Cerebellar nuclear complex (tissue), 1 donor: ENCODE measurements at regions not wholly inside any gene's neighbourhood (a gene's known extent, or its start where the extent isn't known, plus 50 kb on each side); places are given as distances from the start of the nearest gene placed in this dataset.
"Not testable (repeated sequence)": the region's sequence is repeated elsewhere in the genome, so short reads cannot be mapped to it uniquely, and the experiment has no call there.

Experiments used
- DNase-seq, 2 experiments: peaks; one replicate each; lab custom pipeline; 2025; lab: John Stamatoyannopoulos, UW

DNA sequence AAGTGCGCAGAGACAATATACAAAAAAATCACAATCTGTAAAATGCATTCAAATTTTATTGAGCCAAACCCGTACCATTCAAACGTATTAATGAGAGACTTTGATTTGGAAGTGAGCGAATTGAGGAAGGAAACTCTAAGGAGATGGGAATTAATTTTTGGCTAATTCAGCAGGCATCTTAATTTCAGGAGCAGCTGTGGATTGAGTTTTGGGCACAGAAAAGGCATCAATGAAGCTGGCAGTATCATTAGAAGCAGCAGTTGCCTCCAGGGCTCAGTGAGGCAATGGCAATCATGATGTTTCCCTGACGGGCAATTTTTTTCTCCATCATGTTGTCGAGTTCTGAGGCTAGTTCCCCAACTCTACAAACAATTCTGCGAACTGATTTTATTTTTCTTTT is 2041.6 kb downstream of the NCAM2 start:
- no peak for DNase-seq

GRCh38 chr21:23045955-23046354 is 2047.7 kb downstream of the NCAM2 start:
- no peak for DNase-seq

DNA sequence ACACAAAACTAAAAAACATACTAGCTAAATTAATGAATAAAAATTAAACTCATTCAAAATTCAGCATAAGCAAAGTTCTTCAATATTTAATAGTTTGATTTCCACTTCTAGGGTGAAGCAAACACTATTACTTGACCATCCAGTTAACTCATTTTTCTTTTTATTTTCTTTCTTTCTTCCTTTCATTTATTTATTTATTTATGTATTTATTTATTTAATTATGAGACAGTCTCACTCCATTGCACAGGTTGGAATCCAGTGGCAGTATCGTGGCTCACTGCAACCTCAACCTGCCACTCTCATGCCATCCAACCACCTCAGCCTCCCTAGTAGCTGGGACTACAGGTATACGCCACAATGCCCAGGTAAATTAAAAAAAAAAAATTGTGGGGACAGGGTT is 2069.5 kb downstream of the NCAM2 start:
- DNase-seq = no peak

- no peak for DNase-seq
Observed at GRCh38 chr21:23083242-23083641, 2085.0 kb downstream of the NCAM2 start.

- no peak for DNase-seq
Observed at GRCh38 chr21:23093259-23093658, 2095.1 kb downstream of the NCAM2 start.

- no peak for DNase-seq
Observed at GRCh38 chr21:23099185-23099584, 2101.0 kb downstream of the NCAM2 start.

- no peak for DNase-seq
Observed at GRCh38 chr21:23101111-23101510, 2102.9 kb downstream of the NCAM2 start.

GRCh38 chr21:23108533-23108932 is 2110.3 kb downstream of the NCAM2 start:
- DNase-seq = no peak

DNA sequence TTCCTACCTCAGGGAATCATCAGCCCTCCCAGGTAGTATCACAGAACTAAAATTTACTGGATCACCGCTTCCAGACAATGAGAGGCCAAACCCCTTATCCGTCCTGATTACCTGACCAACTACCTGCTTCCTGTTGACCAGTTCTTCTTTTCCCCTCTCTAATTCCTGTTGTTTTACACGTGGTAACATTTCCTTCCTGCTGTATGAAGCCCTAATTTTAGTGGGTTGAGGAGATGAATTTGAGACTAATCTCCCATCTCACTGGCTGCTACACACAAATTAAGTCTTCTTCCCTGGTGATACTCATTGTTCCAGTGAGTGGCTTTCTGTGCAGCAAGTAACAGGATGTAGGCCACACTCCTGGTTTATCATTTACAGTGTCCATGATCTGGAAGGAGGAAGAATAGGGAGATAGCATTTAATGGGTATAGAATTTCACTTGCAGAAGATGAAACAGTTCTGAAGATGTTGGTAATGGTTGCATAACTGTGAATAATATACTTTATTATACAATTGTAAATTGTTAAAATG is 2112.9 kb downstream of the NCAM2 start:
- no peak for DNase-seq

GRCh38 chr21:23119491-23119890 is 2121.3 kb downstream of the NCAM2 start:
- no peak for DNase-seq

GRCh38 chr21:23127973-23128372 is 2129.8 kb downstream of the NCAM2 start:
- DNase-seq = no peak

- DNase-seq = no peak
Observed at GRCh38 chr21:23130308-23130707, 2132.1 kb downstream of the NCAM2 start.

DNA sequence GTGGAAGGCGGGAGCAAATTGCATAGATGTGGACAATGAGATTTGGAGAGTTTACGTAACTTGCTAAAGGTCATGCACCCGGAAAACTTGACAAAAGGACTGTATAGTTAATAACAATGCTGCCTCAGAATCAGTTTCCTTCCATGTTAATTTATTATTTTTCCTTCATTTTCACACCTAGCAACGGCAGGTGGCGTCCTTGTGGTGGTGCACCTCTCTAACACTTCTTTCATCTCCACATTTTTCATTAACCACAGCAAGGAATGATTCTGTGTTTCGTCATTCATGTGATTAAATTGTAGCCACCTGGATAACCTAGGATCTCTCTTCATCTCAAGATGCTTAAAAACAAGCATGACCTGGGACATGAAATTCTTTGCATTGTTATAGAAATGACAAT is 2133.0 kb downstream of the NCAM2 start:
- DNase-seq = no peak

DNA sequence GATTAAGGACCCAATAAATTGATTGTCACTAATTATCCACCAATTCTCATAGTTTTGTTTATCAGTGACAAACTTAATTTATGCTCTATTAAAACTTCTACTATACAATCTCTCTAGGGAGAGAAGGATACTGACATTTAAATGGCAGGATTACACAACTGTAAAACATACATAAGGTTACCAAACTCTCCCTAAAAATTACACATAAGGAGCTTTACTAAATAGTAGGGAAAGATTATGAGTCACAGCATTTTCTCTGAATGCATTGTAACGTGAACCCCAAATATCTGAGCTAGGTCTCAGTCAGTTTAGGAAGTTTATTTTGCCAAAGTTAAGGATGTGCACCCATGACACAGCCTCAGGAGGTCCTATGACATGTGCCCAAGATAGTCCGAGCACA is 2140.6 kb downstream of the NCAM2 start:
- no peak for DNase-seq

DNA sequence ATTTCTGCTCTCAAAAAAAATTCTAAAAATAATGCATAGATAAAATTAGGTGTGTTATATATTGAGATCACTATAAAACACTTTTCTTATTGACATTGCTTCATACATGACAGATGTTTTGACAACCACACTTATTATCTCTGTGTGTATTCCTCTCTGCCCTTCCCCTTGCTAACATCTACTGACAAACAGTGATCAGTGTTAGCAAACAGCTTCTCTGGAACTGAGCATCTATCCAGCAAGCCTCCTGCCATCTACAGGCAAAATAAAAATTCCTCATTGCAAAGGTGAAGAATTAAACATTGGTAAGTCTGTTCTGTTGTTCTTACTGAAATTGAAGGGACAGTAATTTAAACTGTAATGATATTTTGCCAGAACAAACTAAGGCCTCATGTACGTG is 2153.9 kb downstream of the NCAM2 start:
- DNase-seq = no peak

DNA sequence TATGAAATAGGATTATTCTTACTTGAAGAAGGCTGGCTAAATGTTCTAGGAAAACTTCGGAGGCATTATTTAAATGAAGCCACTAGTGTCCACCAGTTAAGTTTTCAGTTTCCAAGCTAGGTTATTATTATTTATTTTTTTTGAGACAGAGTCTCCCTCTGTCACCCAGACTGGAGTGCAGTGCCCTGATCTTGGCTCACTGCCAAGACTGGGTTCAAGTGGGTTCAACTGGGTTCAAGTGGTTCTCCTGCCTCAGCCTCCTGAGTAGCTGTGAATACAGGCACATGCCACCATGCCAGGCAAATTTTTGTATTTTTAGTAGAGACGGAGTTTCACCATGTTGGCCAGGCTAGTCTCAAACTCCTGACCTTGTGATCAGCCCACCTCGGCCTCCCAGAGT is 2155.6 kb downstream of the NCAM2 start:
- DNase-seq = not testable (repeated sequence)

DNA sequence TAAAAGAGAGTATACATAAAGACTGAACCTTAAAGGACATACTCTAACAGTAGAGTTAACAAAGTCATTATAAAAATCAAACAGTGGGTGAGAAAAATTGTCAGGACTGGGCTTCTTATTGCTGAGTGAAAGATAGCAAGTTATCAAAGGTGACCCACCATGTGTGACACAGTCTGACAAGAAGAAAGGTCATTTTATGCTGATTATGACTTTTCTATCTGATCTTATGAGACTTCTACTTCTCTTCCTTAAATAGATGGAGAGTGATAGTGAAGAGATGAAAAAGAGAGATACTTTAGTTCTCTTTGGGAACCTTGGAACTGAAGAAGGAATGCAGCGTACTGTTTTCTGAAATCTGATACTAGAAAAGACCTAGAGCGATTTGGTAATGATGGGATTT is 2157.1 kb downstream of the NCAM2 start:
- DNase-seq = no peak

- DNase-seq = no peak
Observed at GRCh38 chr21:23160914-23161313, 2162.7 kb downstream of the NCAM2 start.

DNA sequence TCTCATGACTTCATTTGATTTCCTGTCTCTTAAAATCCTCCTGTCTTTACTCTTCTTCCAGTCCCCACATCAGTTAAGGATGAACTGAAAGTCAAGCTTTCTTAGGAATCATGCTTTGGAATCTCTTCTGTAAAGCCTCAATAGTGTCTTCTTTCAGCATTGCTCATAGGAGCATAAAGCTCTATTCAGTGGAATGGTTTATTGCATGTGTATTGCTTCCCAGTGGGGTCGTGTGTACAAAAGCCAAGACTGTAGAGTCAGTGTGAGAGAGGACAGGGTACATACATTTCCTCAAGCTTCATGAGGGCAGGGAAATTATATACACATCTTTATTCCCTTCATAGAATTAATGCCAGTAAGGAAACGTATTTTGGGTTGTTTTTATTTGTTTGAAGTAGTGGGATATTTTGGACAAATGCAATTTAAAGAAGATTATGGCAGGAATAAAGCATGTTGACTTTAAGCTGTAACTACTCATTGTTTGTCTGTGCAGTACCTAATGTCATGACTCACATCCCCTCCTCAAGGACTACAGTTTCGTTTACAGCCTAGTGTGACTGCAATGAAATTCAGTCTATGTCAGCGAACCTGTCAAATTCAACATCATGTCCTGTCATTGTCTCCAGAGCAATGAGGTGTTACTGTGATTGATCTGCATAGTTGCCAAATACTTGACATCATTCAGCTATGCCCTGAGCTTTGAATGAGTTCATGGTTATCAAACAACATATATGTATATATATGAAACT is 2164.2 kb downstream of the NCAM2 start:
- no peak for DNase-seq
